ENCODE measurements at regions not wholly inside any gene's neighbourhood (a gene's known extent, or its start where the extent isn't known, plus 50 kb on each side); places are given as distances from the start of the nearest gene placed in this dataset.

GRCh38 chr1:56377431-56377830, 201.9 kb downstream of the PLPP3 start:
- Histone ChIP-seq H3K9me3 (ENCODE audit: low read length) (no peaks in the 10 kb centered on the region), H3K27ac (ENCODE audit: low read depth, low read length, poor library complexity, severe bottlenecking) (no peak overlapping the region), H3K9me2 (ENCODE audit: insufficient read depth, low read length) (no peaks in the 10 kb centered on the region), H3K36me3 (ENCODE audit: insufficient read depth, low read length) (no peaks in the 10 kb centered on the region), H4K20me1 (ENCODE audit: insufficient read depth, low read length) (no peaks in the 10 kb centered on the region), H3K4me3 (ENCODE audit: low read depth, low read length, poor library complexity, severe bottlenecking) (no peak overlapping the region), H2AFZ (ENCODE audit: low read length) (no peak overlapping the region), H3K4me2 (ENCODE audit: low read length) (no peak overlapping the region), H3K4me1 (ENCODE audit: insufficient read depth, low read length, poor library complexity, severe bottlenecking) (no peaks in the 10 kb centered on the region), H3K79me2 (ENCODE audit: insufficient read depth, low read depth, low read length) (no peaks in the 10 kb centered on the region)
- TF ChIP-seq CTCF (conservative IDR thresholded peaks at IDR 0.05; ENCODE audit: low read length) (no peak), EZH2phosphoT487 (IDR thresholded peaks at IDR 0.05; ENCODE audit: borderline replicate concordance, low read depth, low read length) (no peak)
- BruUV-seq (replicated peaks), result no TSS peak
- no peak for DNase-seq (ENCODE audit: low spot score)
- intact Hi-C loops (cut with micrococcal nuclease; ENCODE audit: unreplicated experiment), result no loop called here
- ChIA-PET CTCF (ENCODE audit: unreplicated experiment) (no interaction called here), POLR2A (no interaction called here)

- no TSS peak for BruUV-seq (replicated peaks)
- no peaks in the 10 kb centered on the region for H3K9me3 ChIP-seq (ENCODE audit: low read length)
- no peaks in the 10 kb centered on the region for H3K36me3 ChIP-seq (ENCODE audit: insufficient read depth, low read length)
- TF ChIP-seq EZH2phosphoT487 (IDR thresholded peaks at IDR 0.05; ENCODE audit: borderline replicate concordance, low read depth, low read length) (no peak), CTCF (conservative IDR thresholded peaks at IDR 0.05; ENCODE audit: low read length) (no peak)
- CTCF ChIA-PET (ENCODE audit: unreplicated experiment), result no interaction called here
- no peaks in the 10 kb centered on the region for H3K79me2 ChIP-seq (ENCODE audit: insufficient read depth, low read depth, low read length)
- no peaks in the 10 kb centered on the region for H3K4me1 ChIP-seq (ENCODE audit: insufficient read depth, low read length, poor library complexity, severe bottlenecking)
- H4K20me1 ChIP-seq (ENCODE audit: insufficient read depth, low read length), result no peaks in the 10 kb centered on the region
- DNase-seq (ENCODE audit: low spot score), result no peak
- H3K27ac ChIP-seq (ENCODE audit: low read depth, low read length, poor library complexity, severe bottlenecking), result no peak overlapping the region
- no peak overlapping the region for H3K4me2 ChIP-seq (ENCODE audit: low read length)
- H3K9me2 ChIP-seq (ENCODE audit: insufficient read depth, low read length), result no peaks in the 10 kb centered on the region
- POLR2A ChIA-PET, result no interaction called here
- intact Hi-C loops (cut with micrococcal nuclease; ENCODE audit: unreplicated experiment), result no loop called here
- no peak overlapping the region for H2AFZ ChIP-seq (ENCODE audit: low read length)
- no peak overlapping the region for H3K4me3 ChIP-seq (ENCODE audit: low read depth, low read length, poor library complexity, severe bottlenecking)
Measured at GRCh38 chr1:56376188-56376984, 203.0 kb downstream of the PLPP3 start.

GRCh38 chr1:56375326-56375804, 204.0 kb downstream of the PLPP3 start:
- Histone ChIP-seq H3K4me3 (ENCODE audit: low read depth, low read length, poor library complexity, severe bottlenecking) (no peak overlapping the region), H3K4me2 (ENCODE audit: low read length) (no peak overlapping the region), H3K9me2 (ENCODE audit: insufficient read depth, low read length) (no peaks in the 10 kb centered on the region), H3K4me1 (ENCODE audit: insufficient read depth, low read length, poor library complexity, severe bottlenecking) (no peaks in the 10 kb centered on the region), H3K36me3 (ENCODE audit: insufficient read depth, low read length) (no peaks in the 10 kb centered on the region), H3K79me2 (ENCODE audit: insufficient read depth, low read depth, low read length) (no peaks in the 10 kb centered on the region), H3K27ac (ENCODE audit: low read depth, low read length, poor library complexity, severe bottlenecking) (no peak overlapping the region), H4K20me1 (ENCODE audit: insufficient read depth, low read length) (no peaks in the 10 kb centered on the region), H3K9me3 (ENCODE audit: low read length) (no peaks in the 10 kb centered on the region), H2AFZ (ENCODE audit: low read length) (no peak overlapping the region)
- TF ChIP-seq CTCF (conservative IDR thresholded peaks at IDR 0.05; ENCODE audit: low read length), result no peak
- no peak for TF ChIP-seq EZH2phosphoT487 (IDR thresholded peaks at IDR 0.05; ENCODE audit: borderline replicate concordance, low read depth, low read length)
- BruUV-seq (replicated peaks), result no TSS peak
- CTCF ChIA-PET (ENCODE audit: unreplicated experiment), result no interaction called here
- POLR2A ChIA-PET, result no interaction called here
- intact Hi-C loops (cut with micrococcal nuclease; ENCODE audit: unreplicated experiment), result no loop called here
- no peak for DNase-seq (ENCODE audit: low spot score)
